Karpas-422 (cell line): ENCODE measurements at regions not wholly inside any gene's neighbourhood (a gene's known extent, or its start where the extent isn't known, plus 50 kb on each side); places are given as distances from the start of the nearest gene placed in this dataset.
A peak's percentile ranks its signal among the peaks of the same experiment; 100 is the strongest.

Source experiments
- DNase-seq: peaks from one replicate; pipeline ENCODE4 v3.0.0-alpha.2; 2015
- H2AFZ ChIP-seq: fragments of 200-600 bp; sonication (generic); 2 replicates; pipeline ENCODE4 v1.6.1; 2014; ENCODE audit warnings: antibody characterized with exemption, low read length, mixed read lengths
- H3K27ac ChIP-seq: fragments of 200-600 bp; sonication (generic); 2 replicates; pipeline ENCODE4 v1.5.1; 2014; ENCODE audit warnings: mild to moderate bottlenecking, low read length, moderate library complexity
- H3K27me3 ChIP-seq: fragments of 200-600 bp; sonication (generic); 2 replicates; pipeline ENCODE4 v1.6.1; 2014; ENCODE audit warnings: low read length, mixed read lengths
- H3K36me3 ChIP-seq: fragments of 200-600 bp; sonication (generic); 2 replicates; pipeline ENCODE4 v1.6.1; 2014; ENCODE audit warnings: low read length, mixed read lengths; ENCODE audit not compliant: insufficient read depth
- H3K4me1 ChIP-seq: fragments of 200-600 bp; sonication (generic); 2 replicates; pipeline ENCODE4 v1.6.1; 2014; ENCODE audit warnings: mild to moderate bottlenecking, low read length, mixed read lengths
- H3K4me2 ChIP-seq: fragments of 200-600 bp; sonication (generic); 2 replicates; pipeline ENCODE4 v1.6.1; 2014; ENCODE audit warnings: low read length, low read depth, mild to moderate bottlenecking; ENCODE audit not compliant: poor library complexity, severe bottlenecking
- H3K4me3 ChIP-seq: fragments of 200-600 bp; sonication (generic); 2 replicates; pipeline ENCODE4 v1.5.1; 2014; ENCODE audit warnings: mild to moderate bottlenecking, antibody characterized with exemption, low read length, mixed read lengths
- H3K79me2 ChIP-seq: fragments of 200-600 bp; sonication (generic); 2 replicates; pipeline ENCODE4 v1.6.1; 2014; ENCODE audit warnings: mild to moderate bottlenecking, low read length, mixed read lengths
- H3K9ac ChIP-seq: fragments of 200-600 bp; sonication (generic); 2 replicates; pipeline ENCODE4 v1.6.0; 2014; ENCODE audit warnings: low read length
- H3K9me2 ChIP-seq: fragments of 200-600 bp; sonication (generic), shearing (Covaris generic); replicated peaks from 2 replicates; pipeline ENCODE4 v1.6.0; 2014; ENCODE audit warnings: mild to moderate bottlenecking, low read length, moderate library complexity; ENCODE audit not compliant: insufficient read depth
- H3K9me3 ChIP-seq: fragments of 300-700, 200-600 bp; sonication (generic); 2 replicates; pipeline ENCODE4 v1.6.1; 2014; ENCODE audit warnings: low read length, mixed read lengths
- H4K20me1 ChIP-seq: fragments of 200-600 bp; sonication (generic); 2 replicates; pipeline ENCODE4 v1.6.1; 2014; ENCODE audit warnings: mild to moderate bottlenecking, antibody characterized with exemption, low read length, low read depth; ENCODE audit not compliant: insufficient read depth

DNA sequence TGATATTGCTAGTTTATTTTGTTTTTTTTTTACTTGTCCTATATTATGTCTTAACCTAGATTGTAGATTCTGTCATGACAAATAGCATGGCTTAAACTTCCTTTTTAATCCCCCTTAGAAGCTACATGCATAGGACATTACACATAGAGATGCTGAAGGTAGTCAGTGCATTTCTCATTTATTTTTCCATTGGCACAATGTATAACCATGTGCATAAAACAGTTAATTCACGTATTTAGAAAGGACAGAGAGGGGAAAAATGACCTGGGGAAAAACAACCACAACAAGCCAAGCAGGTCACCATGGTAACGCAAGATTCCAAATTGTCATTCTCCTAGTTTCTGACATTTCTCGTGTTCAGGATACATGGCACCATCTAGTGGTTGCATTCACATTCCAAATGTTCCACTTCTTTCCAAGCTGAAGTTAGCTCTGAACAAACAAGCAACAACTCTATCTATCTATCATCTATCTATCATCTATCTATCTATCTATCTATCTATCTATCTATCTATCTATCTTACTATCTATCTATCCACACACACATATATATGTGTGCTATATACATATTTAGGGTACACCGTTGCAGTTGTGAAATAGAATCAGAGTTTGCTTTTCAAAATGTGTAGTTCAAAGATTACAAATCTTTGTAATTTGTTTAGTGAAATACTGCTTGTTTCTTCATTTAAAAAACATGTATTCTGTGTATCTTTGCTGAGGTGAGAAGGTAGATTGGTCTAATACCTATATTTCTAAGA, 487.2 kb upstream of the ST8SIA4 start:
- no peaks in the 10 kb centered on the region for H3K9me2 ChIP-seq
- peak; percentile 72 for DNase-seq
- no peaks in the 10 kb centered on the region for H4K20me1 ChIP-seq
- no peaks in the 10 kb centered on the region for H3K79me2 ChIP-seq
- H3K9me3 ChIP-seq = no peaks in the 10 kb centered on the region
- H3K9ac ChIP-seq = no peak overlapping the region
- H3K27me3 ChIP-seq = no peaks in the 10 kb centered on the region
- no peaks in the 10 kb centered on the region for H3K4me1 ChIP-seq
- no peak overlapping the region for H3K4me2 ChIP-seq
- H2AFZ ChIP-seq = no peak overlapping the region
- H3K4me3 ChIP-seq = no peak overlapping the region
- H3K27ac ChIP-seq = no peak overlapping the region
- H3K36me3 ChIP-seq = no peaks in the 10 kb centered on the region

DNA sequence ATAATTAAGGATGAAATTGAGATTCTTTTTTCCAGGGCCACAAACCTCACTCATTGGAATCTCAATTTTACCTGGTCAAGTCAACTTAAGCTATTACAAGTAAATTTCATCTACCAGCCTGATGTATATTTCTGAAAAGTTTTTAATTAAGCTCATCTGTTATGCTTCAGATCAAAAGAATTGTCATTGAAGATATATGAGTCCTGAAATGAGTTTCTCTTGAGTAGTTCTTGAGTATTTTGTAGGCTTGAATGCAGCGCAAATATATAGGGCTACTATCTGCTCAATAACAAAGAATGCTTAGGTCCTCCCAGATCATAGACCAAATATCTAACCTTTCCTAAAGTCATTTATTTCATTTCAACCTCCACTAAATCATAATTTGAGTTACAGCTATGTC, 482.2 kb upstream of the ST8SIA4 start:
- no peaks in the 10 kb centered on the region for H3K9me2 ChIP-seq
- H3K27ac ChIP-seq = no peak overlapping the region
- no peaks in the 10 kb centered on the region for H3K79me2 ChIP-seq
- H3K4me3 ChIP-seq = no peak overlapping the region
- H3K9me3 ChIP-seq = no peaks in the 10 kb centered on the region
- no peak overlapping the region for H2AFZ ChIP-seq
- no peak for DNase-seq
- H3K9ac ChIP-seq = no peak overlapping the region
- H4K20me1 ChIP-seq = no peaks in the 10 kb centered on the region
- H3K4me2 ChIP-seq = no peak overlapping the region
- no peaks in the 10 kb centered on the region for H3K27me3 ChIP-seq
- H3K4me1 ChIP-seq = no peaks in the 10 kb centered on the region
- no peaks in the 10 kb centered on the region for H3K36me3 ChIP-seq

DNA sequence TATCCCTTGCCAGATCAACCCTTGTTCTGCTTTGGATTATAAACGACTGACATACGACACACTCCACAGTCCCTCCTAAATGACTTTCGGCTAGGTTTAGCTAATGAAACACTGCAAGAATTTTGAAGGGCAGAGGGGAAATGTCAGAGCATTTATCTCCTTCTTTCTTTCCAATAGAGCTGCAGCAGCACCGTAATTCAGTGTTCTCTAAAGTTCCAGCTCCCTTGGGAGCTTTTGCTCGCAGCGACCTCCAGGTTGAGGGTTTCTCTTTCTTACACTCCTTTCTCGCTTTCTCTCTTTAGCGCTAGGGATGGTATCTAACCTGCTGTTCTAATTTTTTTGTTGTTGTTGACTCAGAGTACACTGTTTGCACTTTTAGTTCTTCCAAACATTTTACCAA, 467.1 kb upstream of the ST8SIA4 start:
- H3K9ac ChIP-seq = no peak overlapping the region
- DNase-seq = no peak
- no peaks in the 10 kb centered on the region for H3K9me3 ChIP-seq
- no peaks in the 10 kb centered on the region for H3K36me3 ChIP-seq
- H3K27me3 ChIP-seq = no peaks in the 10 kb centered on the region
- no peaks in the 10 kb centered on the region for H3K9me2 ChIP-seq
- H3K4me2 ChIP-seq = no peak overlapping the region
- H3K79me2 ChIP-seq = no peaks in the 10 kb centered on the region
- H3K4me1 ChIP-seq = no peaks in the 10 kb centered on the region
- no peak overlapping the region for H3K27ac ChIP-seq
- no peak overlapping the region for H3K4me3 ChIP-seq
- no peak overlapping the region for H2AFZ ChIP-seq
- no peaks in the 10 kb centered on the region for H4K20me1 ChIP-seq

DNA sequence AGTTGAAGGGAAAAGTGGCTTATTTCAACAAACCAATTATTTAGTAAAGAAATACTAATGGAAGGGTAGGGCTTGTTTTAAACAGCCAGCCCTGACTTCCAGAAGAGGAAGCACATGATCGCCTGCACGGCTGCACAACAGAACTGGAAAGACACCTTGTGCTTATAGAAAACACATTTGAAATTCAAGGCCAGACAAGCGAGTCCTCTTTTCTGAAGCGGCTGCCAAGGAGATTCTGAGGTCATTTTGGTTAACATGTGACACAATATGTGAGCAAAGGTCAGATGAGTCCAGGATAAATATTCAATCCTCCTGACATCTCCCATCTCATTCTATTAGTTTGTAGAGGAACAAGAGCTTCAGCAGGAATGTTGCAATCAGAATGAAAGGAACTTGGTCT, 461.4 kb upstream of the ST8SIA4 start:
- H3K36me3 ChIP-seq = no peaks in the 10 kb centered on the region
- H3K4me3 ChIP-seq = no peak overlapping the region
- H3K4me2 ChIP-seq = no peak overlapping the region
- H3K27ac ChIP-seq = no peak overlapping the region
- no peak overlapping the region for H3K9ac ChIP-seq
- H3K79me2 ChIP-seq = no peaks in the 10 kb centered on the region
- no peaks in the 10 kb centered on the region for H3K9me2 ChIP-seq
- no peaks in the 10 kb centered on the region for H4K20me1 ChIP-seq
- no peaks in the 10 kb centered on the region for H3K9me3 ChIP-seq
- no peaks in the 10 kb centered on the region for H3K27me3 ChIP-seq
- DNase-seq = no peak
- no peak overlapping the region for H2AFZ ChIP-seq
- H3K4me1 ChIP-seq = no peaks in the 10 kb centered on the region

DNA sequence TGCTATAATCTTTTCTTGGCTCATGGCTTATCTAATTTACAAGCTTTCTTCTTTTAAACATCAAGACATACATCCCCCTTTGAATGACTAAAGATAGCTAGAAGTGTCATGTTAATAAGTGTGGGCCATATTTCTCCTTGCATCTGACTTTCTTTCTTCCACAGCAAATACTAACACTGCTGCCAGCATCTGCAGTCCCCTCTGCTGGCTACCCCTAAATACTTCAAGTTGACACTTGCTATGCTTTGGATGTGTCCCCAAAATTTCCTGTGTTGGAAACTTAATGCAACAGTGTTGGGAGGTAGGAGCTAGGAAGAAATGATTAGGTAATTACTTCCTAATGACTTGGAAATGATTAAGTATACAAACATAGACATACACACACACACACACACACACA, 459.0 kb upstream of the ST8SIA4 start:
- Histone ChIP-seq H3K36me3 (no peaks in the 10 kb centered on the region), H3K4me1 (no peaks in the 10 kb centered on the region), H3K9me3 (no peaks in the 10 kb centered on the region), H3K27ac (no peak overlapping the region), H3K9ac (no peak overlapping the region), H4K20me1 (no peaks in the 10 kb centered on the region), H3K4me3 (no peak overlapping the region), H3K9me2 (no peaks in the 10 kb centered on the region), H3K4me2 (no peak overlapping the region), H3K79me2 (no peaks in the 10 kb centered on the region), H3K27me3 (no peaks in the 10 kb centered on the region), H2AFZ (no peak overlapping the region)
- DNase-seq = no peak

DNA sequence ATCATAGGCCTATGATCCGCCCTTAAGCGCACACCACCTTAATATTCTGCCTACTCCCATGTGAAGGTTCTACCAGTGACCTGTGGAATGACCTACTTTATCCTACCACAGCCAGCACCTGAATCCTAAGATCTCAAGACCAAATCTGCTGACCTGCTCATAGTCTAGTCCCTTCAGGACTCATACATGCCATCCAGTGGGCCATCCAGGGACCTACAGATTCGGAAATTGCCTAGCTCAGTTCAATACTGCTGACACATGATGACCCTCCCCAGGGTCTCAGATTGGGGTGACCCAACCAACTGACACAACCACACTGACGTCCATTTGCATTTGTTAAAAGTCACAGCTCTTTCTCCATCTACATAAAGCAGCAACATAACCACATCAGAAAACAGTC, 443.8 kb upstream of the ST8SIA4 start:
- Histone ChIP-seq H3K36me3 (no peaks in the 10 kb centered on the region), H3K9me2 (no peaks in the 10 kb centered on the region), H4K20me1 (no peaks in the 10 kb centered on the region), H3K9ac (no peak overlapping the region), H2AFZ (no peak overlapping the region), H3K4me3 (no peak overlapping the region), H3K4me1 (no peaks in the 10 kb centered on the region), H3K27me3 (no peaks in the 10 kb centered on the region), H3K27ac (no peak overlapping the region), H3K79me2 (no peaks in the 10 kb centered on the region), H3K9me3 (no peaks in the 10 kb centered on the region), H3K4me2 (no peak overlapping the region)
- no peak for DNase-seq

DNA sequence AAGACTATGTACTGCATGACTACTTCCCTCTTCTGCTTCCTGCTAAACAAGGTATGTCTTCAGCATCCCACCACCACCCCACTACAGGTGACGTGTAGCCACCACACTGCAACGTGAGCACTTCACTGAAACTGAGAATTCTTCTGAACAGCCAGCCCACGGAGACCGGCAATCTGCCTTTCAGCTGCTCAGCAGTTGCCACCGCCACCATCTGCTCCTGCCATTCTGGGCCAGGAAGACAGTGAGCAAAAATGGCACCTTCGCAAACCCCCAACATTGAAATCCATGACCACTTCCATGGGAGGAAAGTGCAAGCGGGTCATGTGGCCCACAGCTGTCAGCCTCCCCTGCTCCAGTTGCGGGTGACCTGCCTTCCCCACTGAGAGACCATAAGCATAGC, 443.4 kb upstream of the ST8SIA4 start:
- Histone ChIP-seq H4K20me1 (no peaks in the 10 kb centered on the region), H3K9ac (no peak overlapping the region), H3K79me2 (no peaks in the 10 kb centered on the region), H3K4me3 (no peak overlapping the region), H3K4me1 (no peaks in the 10 kb centered on the region), H3K36me3 (no peaks in the 10 kb centered on the region), H3K9me2 (no peaks in the 10 kb centered on the region), H2AFZ (no peak overlapping the region), H3K27ac (no peak overlapping the region), H3K4me2 (no peak overlapping the region), H3K9me3 (no peaks in the 10 kb centered on the region), H3K27me3 (no peaks in the 10 kb centered on the region)
- DNase-seq = no peak

DNA sequence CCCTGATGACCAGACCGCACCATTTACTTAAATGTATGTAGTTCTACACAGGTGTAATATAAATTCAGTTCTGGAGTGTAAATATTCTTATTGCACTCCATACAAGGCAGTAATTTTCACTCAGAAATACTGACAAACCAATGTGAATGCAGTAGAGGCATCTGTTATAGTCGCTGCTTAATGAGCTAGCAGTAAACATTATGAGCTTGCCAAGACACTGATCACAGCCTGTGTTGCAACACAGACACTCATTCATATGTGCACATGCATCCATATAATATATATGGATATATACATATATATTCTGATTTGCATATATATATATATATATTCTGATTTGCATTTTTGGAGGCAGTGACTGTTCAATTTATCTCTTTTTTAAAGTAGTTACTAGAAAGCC, 435.1 kb upstream of the ST8SIA4 start:
- H3K9me3 ChIP-seq = no peaks in the 10 kb centered on the region
- no peaks in the 10 kb centered on the region for H4K20me1 ChIP-seq
- H3K79me2 ChIP-seq = no peaks in the 10 kb centered on the region
- H2AFZ ChIP-seq = no peak overlapping the region
- no peak overlapping the region for H3K4me3 ChIP-seq
- no peak overlapping the region for H3K4me2 ChIP-seq
- H3K36me3 ChIP-seq = no peaks in the 10 kb centered on the region
- no peaks in the 10 kb centered on the region for H3K27me3 ChIP-seq
- H3K27ac ChIP-seq = no peak overlapping the region
- DNase-seq = no peak
- no peak overlapping the region for H3K9ac ChIP-seq
- no peaks in the 10 kb centered on the region for H3K4me1 ChIP-seq
- H3K9me2 ChIP-seq = no peaks in the 10 kb centered on the region
